ENCODE measurements at regions not wholly inside any gene's neighbourhood (a gene's known extent, or its start where the extent isn't known, plus 50 kb on each side); places are given as distances from the start of the nearest gene placed in this dataset.

- TF ChIP-seq, protein P1, sequence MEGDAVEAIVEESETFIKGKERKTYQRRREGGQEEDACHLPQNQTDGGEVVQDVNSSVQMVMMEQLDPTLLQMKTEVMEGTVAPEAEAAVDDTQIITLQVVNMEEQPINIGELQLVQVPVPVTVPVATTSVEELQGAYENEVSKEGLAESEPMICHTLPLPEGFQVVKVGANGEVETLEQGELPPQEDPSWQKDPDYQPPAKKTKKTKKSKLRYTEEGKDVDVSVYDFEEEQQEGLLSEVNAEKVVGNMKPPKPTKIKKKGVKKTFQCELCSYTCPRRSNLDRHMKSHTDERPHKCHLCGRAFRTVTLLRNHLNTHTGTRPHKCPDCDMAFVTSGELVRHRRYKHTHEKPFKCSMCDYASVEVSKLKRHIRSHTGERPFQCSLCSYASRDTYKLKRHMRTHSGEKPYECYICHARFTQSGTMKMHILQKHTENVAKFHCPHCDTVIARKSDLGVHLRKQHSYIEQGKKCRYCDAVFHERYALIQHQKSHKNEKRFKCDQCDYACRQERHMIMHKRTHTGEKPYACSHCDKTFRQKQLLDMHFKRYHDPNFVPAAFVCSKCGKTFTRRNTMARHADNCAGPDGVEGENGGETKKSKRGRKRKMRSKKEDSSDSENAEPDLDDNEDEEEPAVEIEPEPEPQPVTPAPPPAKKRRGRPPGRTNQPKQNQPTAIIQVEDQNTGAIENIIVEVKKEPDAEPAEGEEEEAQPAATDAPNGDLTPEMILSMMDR (IDR thresholded peaks at IDR 0.05), result no peak
- TF ChIP-seq POLR2A (IDR thresholded peaks at IDR 0.05) (no peak), EP300 (IDR thresholded peaks at IDR 0.05) (no peak), POLR2AphosphoS5 (IDR thresholded peaks at IDR 0.05) (no peak)
Measured at GRCh38 chr14:66426451-66426850, 59.7 kb upstream of the CCDC196 start.
